ENCODE measurements at regions not wholly inside any gene's neighbourhood (a gene's known extent, or its start where the extent isn't known, plus 50 kb on each side); places are given as distances from the start of the nearest gene placed in this dataset.
A peak's percentile ranks its signal among the peaks of the same experiment; 100 is the strongest.
"Not testable (repeated sequence)": the region's sequence is repeated elsewhere in the genome, so short reads cannot be mapped to it uniquely, and the experiment has no call there.

DNA sequence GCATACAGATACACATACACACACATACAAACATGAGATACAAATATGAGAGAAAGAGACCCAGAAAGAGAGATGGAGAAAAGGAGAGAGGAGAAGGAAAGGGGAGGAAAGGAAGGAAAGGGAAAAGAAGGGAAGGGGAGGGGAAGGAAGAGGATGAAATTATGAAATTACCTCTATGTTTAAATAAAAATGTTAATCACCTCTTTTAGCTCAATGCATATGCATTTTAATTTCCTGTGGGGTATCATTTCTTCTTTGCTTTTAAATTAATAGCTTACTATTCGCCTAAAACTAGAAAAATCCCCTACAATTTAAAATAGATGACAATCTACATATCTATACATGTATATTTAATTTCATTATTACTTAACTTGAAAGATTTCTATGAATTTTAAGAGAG lies 958.0 kb upstream of the CNTN5 start:
- no peak overlapping the region for H3K9ac ChIP-seq (ENCODE audit: low read length)
- no peaks in the 10 kb centered on the region for H3K27me3 ChIP-seq (ENCODE audit: low read length)
- H3K9me3 ChIP-seq (ENCODE audit: low read length), result no peaks in the 10 kb centered on the region
- POLR2A ChIA-PET (ENCODE audit: unreplicated experiment), result no interaction called here
- no peak overlapping the region for H2AFZ ChIP-seq (ENCODE audit: low read length)
- BruUV-seq (replicated peaks), result no TSS peak
- H3F3A ChIP-seq (ENCODE audit: low read length, unreplicated experiment), result no peaks in the 10 kb centered on the region
- no peaks in the 10 kb centered on the region for H3K79me2 ChIP-seq (ENCODE audit: low read length)
- H3K36me3 ChIP-seq (ENCODE audit: low read depth, low read length), result no peaks in the 10 kb centered on the region
- no peak overlapping the region for H3K27ac ChIP-seq (ENCODE audit: low read length)
- CTCF ChIA-PET, result no interaction called here
- DNase-seq, result no peak
- no peaks in the 10 kb centered on the region for H3K4me1 ChIP-seq (ENCODE audit: insufficient read depth, low read length)
- intact Hi-C loops (cut with micrococcal nuclease), result no loop called here
- no peak overlapping the region for H3K4me2 ChIP-seq (ENCODE audit: low read length)
- H3K9me2 ChIP-seq (replicated peaks; ENCODE audit: low read length), result no peaks in the 10 kb centered on the region
- no peak overlapping the region for H3K4me3 ChIP-seq (ENCODE audit: low read length)
- no peak for ATAC-seq
- TF ChIP-seq, protein P1, sequence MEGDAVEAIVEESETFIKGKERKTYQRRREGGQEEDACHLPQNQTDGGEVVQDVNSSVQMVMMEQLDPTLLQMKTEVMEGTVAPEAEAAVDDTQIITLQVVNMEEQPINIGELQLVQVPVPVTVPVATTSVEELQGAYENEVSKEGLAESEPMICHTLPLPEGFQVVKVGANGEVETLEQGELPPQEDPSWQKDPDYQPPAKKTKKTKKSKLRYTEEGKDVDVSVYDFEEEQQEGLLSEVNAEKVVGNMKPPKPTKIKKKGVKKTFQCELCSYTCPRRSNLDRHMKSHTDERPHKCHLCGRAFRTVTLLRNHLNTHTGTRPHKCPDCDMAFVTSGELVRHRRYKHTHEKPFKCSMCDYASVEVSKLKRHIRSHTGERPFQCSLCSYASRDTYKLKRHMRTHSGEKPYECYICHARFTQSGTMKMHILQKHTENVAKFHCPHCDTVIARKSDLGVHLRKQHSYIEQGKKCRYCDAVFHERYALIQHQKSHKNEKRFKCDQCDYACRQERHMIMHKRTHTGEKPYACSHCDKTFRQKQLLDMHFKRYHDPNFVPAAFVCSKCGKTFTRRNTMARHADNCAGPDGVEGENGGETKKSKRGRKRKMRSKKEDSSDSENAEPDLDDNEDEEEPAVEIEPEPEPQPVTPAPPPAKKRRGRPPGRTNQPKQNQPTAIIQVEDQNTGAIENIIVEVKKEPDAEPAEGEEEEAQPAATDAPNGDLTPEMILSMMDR (conservative IDR thresholded peaks at IDR 0.05; ENCODE audit: low read depth, low read length), result no peak
- TF ChIP-seq EZH2 (IDR thresholded peaks at IDR 0.05; ENCODE audit: low read length, unreplicated experiment) (no peak), EZH2phosphoT487 (IDR thresholded peaks at IDR 0.05; ENCODE audit: borderline replicate concordance, low read length) (no peak)
- H4K20me1 ChIP-seq (ENCODE audit: low read length), result no peaks in the 10 kb centered on the region

DNA sequence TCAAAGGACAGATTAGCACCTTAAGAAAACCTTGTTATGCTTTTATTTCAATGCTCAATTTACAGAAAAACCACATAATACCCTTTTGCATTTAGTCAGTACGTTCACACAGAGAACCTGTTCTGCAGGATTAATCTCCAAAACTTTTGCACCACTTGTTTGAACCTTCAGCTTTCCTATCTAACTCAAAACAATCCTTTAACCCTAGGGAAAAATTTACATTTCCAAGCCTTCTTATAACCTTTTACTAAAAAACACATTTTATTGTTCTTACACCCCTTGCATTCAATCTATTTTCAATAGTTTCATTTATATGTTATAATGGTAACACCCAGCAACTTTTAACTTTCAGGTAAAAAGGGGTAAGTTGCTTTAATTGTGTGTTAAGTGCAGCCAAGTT lies 952.5 kb upstream of the CNTN5 start:
- no peak for ATAC-seq
- no peak overlapping the region for H2AFZ ChIP-seq (ENCODE audit: low read length)
- ChIA-PET POLR2A (ENCODE audit: unreplicated experiment) (no interaction called here), CTCF (no interaction called here)
- no peaks in the 10 kb centered on the region for H3F3A ChIP-seq (ENCODE audit: low read length, unreplicated experiment)
- no peaks in the 10 kb centered on the region for H4K20me1 ChIP-seq (ENCODE audit: low read length)
- no peaks in the 10 kb centered on the region for H3K36me3 ChIP-seq (ENCODE audit: low read depth, low read length)
- no TSS peak for BruUV-seq (replicated peaks)
- no peak overlapping the region for H3K9ac ChIP-seq (ENCODE audit: low read length)
- H3K9me2 ChIP-seq (replicated peaks; ENCODE audit: low read length), result no peaks in the 10 kb centered on the region
- H3K27me3 ChIP-seq (ENCODE audit: low read length), result no peaks in the 10 kb centered on the region
- no peaks in the 10 kb centered on the region for H3K9me3 ChIP-seq (ENCODE audit: low read length)
- TF ChIP-seq, protein P1 (conservative IDR thresholded peaks at IDR 0.05; ENCODE audit: low read depth, low read length), result no peak
- TF ChIP-seq EZH2 (IDR thresholded peaks at IDR 0.05; ENCODE audit: low read length, unreplicated experiment) (no peak), EZH2phosphoT487 (IDR thresholded peaks at IDR 0.05; ENCODE audit: borderline replicate concordance, low read length) (no peak)
- H3K27ac ChIP-seq (ENCODE audit: low read length), result no peak overlapping the region
- no peak overlapping the region for H3K4me2 ChIP-seq (ENCODE audit: low read length)
- intact Hi-C loops (cut with micrococcal nuclease), result no loop called here
- peak; percentile 13 for DNase-seq
- H3K4me3 ChIP-seq (ENCODE audit: low read length), result no peak overlapping the region
- H3K4me1 ChIP-seq (ENCODE audit: insufficient read depth, low read length), result no peaks in the 10 kb centered on the region
- no peaks in the 10 kb centered on the region for H3K79me2 ChIP-seq (ENCODE audit: low read length)

DNA sequence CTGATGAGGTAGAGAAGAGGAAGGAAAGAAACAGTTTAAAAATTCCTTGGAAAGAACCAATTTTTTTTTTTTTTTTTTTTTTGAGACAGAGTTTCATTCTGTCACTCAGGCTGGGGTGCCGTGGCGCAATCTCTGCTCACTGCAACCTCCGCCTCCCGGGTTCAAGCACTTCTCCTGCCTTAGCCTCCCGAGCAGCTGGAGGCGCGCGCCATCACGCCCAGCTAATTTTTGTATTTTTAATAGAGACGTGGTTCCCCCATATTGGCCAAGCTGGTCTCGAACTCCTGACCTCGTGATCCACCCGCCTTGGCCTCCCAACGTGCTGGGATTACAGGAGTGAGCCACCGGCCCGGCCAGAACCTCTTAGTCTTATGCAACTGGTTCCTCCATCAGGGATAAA lies 951.6 kb upstream of the CNTN5 start:
- H3K4me2 ChIP-seq (ENCODE audit: low read length); H3F3A ChIP-seq (ENCODE audit: low read length, unreplicated experiment); DNase-seq; H3K36me3 ChIP-seq (ENCODE audit: low read depth, low read length); H3K27me3 ChIP-seq (ENCODE audit: low read length); intact Hi-C loops (cut with micrococcal nuclease); H4K20me1 ChIP-seq (ENCODE audit: low read length); H3K79me2 ChIP-seq (ENCODE audit: low read length); H2AFZ ChIP-seq (ENCODE audit: low read length); ATAC-seq; POLR2A ChIA-PET (ENCODE audit: unreplicated experiment); CTCF ChIA-PET; H3K27ac ChIP-seq (ENCODE audit: low read length); H3K9me3 ChIP-seq (ENCODE audit: low read length); BruUV-seq (replicated peaks); H3K9me2 ChIP-seq (replicated peaks; ENCODE audit: low read length); H3K9ac ChIP-seq (ENCODE audit: low read length); H3K4me1 ChIP-seq (ENCODE audit: insufficient read depth, low read length); H3K4me3 ChIP-seq (ENCODE audit: low read length): not testable (repeated sequence)
